ENCODE measurements at regions not wholly inside any gene's neighbourhood (a gene's known extent, or its start where the extent isn't known, plus 50 kb on each side); places are given as distances from the start of the nearest gene placed in this dataset.

DNA sequence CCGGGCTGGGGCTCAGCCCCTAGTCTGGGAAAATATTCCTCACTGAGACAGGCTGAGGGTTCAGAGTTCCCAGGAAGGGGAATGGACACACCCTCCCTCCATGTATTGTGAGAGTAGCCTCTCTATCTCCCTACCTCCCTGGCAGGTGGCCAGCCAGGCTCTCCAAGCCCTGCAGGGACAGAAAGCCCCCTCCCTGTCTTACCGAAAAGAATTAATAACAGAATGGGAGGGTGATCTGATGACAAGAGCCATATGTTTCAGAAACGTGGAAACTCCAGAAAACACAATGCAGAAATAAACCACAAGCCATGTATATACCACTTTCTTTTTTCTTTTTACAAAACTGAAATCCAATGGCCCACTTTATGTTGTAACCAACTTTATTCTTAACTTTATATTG lies 140.0 kb downstream of the CHST1 start:
- 15 to 27% (median 16%) methylated on average over 3 of the region's 3 CpGs for WGBS, 3 donors
- TF ChIP-seq EP300 (IDR thresholded peaks at IDR 0.05) (no peak), POLR2A (IDR thresholded peaks at IDR 0.05) (no peak)
- TF ChIP-seq, protein P1, sequence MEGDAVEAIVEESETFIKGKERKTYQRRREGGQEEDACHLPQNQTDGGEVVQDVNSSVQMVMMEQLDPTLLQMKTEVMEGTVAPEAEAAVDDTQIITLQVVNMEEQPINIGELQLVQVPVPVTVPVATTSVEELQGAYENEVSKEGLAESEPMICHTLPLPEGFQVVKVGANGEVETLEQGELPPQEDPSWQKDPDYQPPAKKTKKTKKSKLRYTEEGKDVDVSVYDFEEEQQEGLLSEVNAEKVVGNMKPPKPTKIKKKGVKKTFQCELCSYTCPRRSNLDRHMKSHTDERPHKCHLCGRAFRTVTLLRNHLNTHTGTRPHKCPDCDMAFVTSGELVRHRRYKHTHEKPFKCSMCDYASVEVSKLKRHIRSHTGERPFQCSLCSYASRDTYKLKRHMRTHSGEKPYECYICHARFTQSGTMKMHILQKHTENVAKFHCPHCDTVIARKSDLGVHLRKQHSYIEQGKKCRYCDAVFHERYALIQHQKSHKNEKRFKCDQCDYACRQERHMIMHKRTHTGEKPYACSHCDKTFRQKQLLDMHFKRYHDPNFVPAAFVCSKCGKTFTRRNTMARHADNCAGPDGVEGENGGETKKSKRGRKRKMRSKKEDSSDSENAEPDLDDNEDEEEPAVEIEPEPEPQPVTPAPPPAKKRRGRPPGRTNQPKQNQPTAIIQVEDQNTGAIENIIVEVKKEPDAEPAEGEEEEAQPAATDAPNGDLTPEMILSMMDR (IDR thresholded peaks at IDR 0.05): no peak
- Histone ChIP-seq H3K9me3 (no peaks in the 10 kb centered on the region), H3K36me3 (no peaks in the 10 kb centered on the region), H3K27me3 (no peaks in the 10 kb centered on the region), H3K4me1 (ENCODE audit: insufficient read depth) (no peaks in the 10 kb centered on the region), H3K4me3 (no peak overlapping the region), H3K27ac (no peak overlapping the region)
- intact Hi-C loops (cut with DNase I): no loop called here
- no peak for DNase-seq

DNA sequence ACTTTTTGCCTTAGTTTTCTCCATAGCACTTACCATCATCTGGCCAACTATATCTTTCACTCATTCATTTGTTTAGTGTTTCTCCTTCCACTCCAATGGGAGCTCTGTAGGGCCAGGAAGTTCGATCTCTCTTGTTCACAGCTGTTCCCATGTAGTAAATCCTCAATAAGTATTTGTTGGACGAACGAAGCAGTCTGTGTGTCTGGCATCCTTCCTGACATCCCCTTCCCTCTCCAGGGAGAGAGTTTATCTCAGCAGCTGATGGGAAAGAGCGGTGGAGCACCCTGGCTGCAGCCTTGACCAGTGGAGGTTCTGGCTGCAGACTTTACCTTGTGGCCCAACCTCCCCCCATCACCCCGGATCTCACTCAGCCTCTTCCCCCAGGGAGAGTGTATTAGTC lies 141.7 kb downstream of the CHST1 start:
- Histone ChIP-seq H3K27ac (no peak overlapping the region), H3K27me3 (no peaks in the 10 kb centered on the region), H3K4me1 (ENCODE audit: insufficient read depth) (no peaks in the 10 kb centered on the region), H3K9me3 (no peaks in the 10 kb centered on the region), H3K36me3 (no peaks in the 10 kb centered on the region), H3K4me3 (no peak overlapping the region)
- DNase-seq: no peak
- no peak for TF ChIP-seq POLR2A (IDR thresholded peaks at IDR 0.05)
- TF ChIP-seq, protein P1 (IDR thresholded peaks at IDR 0.05): no peak
- no peak for TF ChIP-seq EP300 (IDR thresholded peaks at IDR 0.05)
- WGBS, 3 donors: 12 to 18% (median 15%) methylated on average over 5 of the region's 5 CpGs
- intact Hi-C loops (cut with DNase I): no loop called here

GRCh38 chr11:45518833-45519535 lies 146.4 kb downstream of the CHST1 start:
- H3K36me3 ChIP-seq: no peaks in the 10 kb centered on the region
- DNase-seq: no peak
- no peaks in the 10 kb centered on the region for H3K4me1 ChIP-seq (ENCODE audit: insufficient read depth)
- intact Hi-C loops (cut with DNase I): no loop called here
- WGBS, 3 donors: 82 to 92% (median 84%) methylated on average over 5 of the region's 5 CpGs
- H3K9me3 ChIP-seq: no peaks in the 10 kb centered on the region
- TF ChIP-seq POLR2A (IDR thresholded peaks at IDR 0.05) (no peak), EP300 (IDR thresholded peaks at IDR 0.05) (no peak)
- TF ChIP-seq, protein P1 (IDR thresholded peaks at IDR 0.05): no peak
- H3K27ac ChIP-seq: no peak overlapping the region
- H3K4me3 ChIP-seq: no peak overlapping the region
- H3K27me3 ChIP-seq: no peaks in the 10 kb centered on the region

- no peak overlapping the region for H3K27ac ChIP-seq
- no peaks in the 10 kb centered on the region for H3K27me3 ChIP-seq
- WGBS, 3 donors: 87 to 90% (median 90%) methylated on average over 22 of the region's 22 CpGs
- intact Hi-C loops (cut with DNase I): no loop called here
- TF ChIP-seq, protein P1 (IDR thresholded peaks at IDR 0.05): no peak
- TF ChIP-seq POLR2A (IDR thresholded peaks at IDR 0.05) (no peak), EP300 (IDR thresholded peaks at IDR 0.05) (no peak)
- H3K4me1 ChIP-seq (ENCODE audit: insufficient read depth): no peaks in the 10 kb centered on the region
- no peaks in the 10 kb centered on the region for H3K9me3 ChIP-seq
- no peaks in the 10 kb centered on the region for H3K36me3 ChIP-seq
- H3K4me3 ChIP-seq: no peak overlapping the region
- no peak for DNase-seq
These were observed 147.1 kb downstream of the CHST1 start for GRCh38 chr11:45518141-45518832.
